ENCODE measurements at regions not wholly inside any gene's neighbourhood (a gene's known extent, or its start where the extent isn't known, plus 50 kb on each side); places are given as distances from the start of the nearest gene placed in this dataset.

GRCh38 chr10:52558090-52558489 is 214.5 kb downstream of the MBL2 start:
- no peaks in the 10 kb centered on the region for H3K36me3 ChIP-seq
- H3K9me3 ChIP-seq: no peaks in the 10 kb centered on the region
- no peak overlapping the region for H3K27ac ChIP-seq
- H3K27me3 ChIP-seq: no peaks in the 10 kb centered on the region
- no peaks in the 10 kb centered on the region for H3K4me1 ChIP-seq
- 61% methylated on average over 1 of the region's 1 CpG for WGBS (ENCODE audit: insufficient coverage, low coverage, low lambda C conversion rate, missing lambda C conversion rate)
- intact Hi-C loops (cut with DNase I): no loop called here
- TF ChIP-seq POLR2A (IDR thresholded peaks at IDR 0.05) (no peak), CTCF (IDR thresholded peaks at IDR 0.05) (no peak)
- no peak for DNase-seq
- H3K4me3 ChIP-seq: no peak overlapping the region
- ATAC-seq: no peak

GRCh38 chr10:52561322-52561721 is 211.3 kb downstream of the MBL2 start:
- no peak overlapping the region for H3K27ac ChIP-seq
- ATAC-seq (no peak), DNase-seq (no peak)
- no peaks in the 10 kb centered on the region for H3K27me3 ChIP-seq
- WGBS (ENCODE audit: insufficient coverage, low coverage, low lambda C conversion rate, missing lambda C conversion rate): 63% methylated on average over 3 of the region's 3 CpGs
- intact Hi-C loops (cut with DNase I): no loop called here
- H3K4me3 ChIP-seq: no peak overlapping the region
- H3K9me3 ChIP-seq: no peaks in the 10 kb centered on the region
- no peak for TF ChIP-seq POLR2A (IDR thresholded peaks at IDR 0.05)
- TF ChIP-seq CTCF (IDR thresholded peaks at IDR 0.05): no peak
- H3K36me3 ChIP-seq: no peaks in the 10 kb centered on the region
- H3K4me1 ChIP-seq: no peaks in the 10 kb centered on the region

GRCh38 chr10:52563360-52563759 is 209.2 kb downstream of the MBL2 start:
- Histone ChIP-seq H3K9me3 (no peaks in the 10 kb centered on the region), H3K36me3 (no peaks in the 10 kb centered on the region), H3K4me1 (peaks cover 0 to 5% (median 0%) of the 10 kb centered on the region in 4 donors), H3K27me3 (no peaks in the 10 kb centered on the region), H3K4me3 (no peak overlapping the region), H3K27ac (no peak overlapping the region)
- ATAC-seq (no peak), DNase-seq (no peak)
- TF ChIP-seq CTCF (IDR thresholded peaks at IDR 0.05): no peak
- 67% methylated on average over 1 of the region's 1 CpG for WGBS (ENCODE audit: insufficient coverage, low coverage, low lambda C conversion rate, missing lambda C conversion rate)
- intact Hi-C loops (cut with DNase I): no loop called here

GRCh38 chr10:52566471-52567246 is 205.9 kb downstream of the MBL2 start:
- Histone ChIP-seq H3K4me1 (peaks cover 0 to 5% (median 0%) of the 10 kb centered on the region in 4 donors), H3K4me3 (peak overlapping the region in 1 of 3 donors; percentile 9), H3K27me3 (no peaks in the 10 kb centered on the region), H3K9me3 (no peaks in the 10 kb centered on the region), H3K27ac (no peak overlapping the region), H3K36me3 (no peaks in the 10 kb centered on the region)
- TF ChIP-seq POLR2A (IDR thresholded peaks at IDR 0.05) (no peak), CTCF (IDR thresholded peaks at IDR 0.05) (peak; percentile 11 to 45 (median 44))
- intact Hi-C loops (cut with DNase I): no loop called here
- peak; percentile 20 to 49 (median 40) for ATAC-seq
- no peak for DNase-seq
- WGBS (ENCODE audit: insufficient coverage, low coverage, low lambda C conversion rate, missing lambda C conversion rate): 30% methylated on average over 4 of the region's 4 CpGs
